Vagina (tissue), 2 donors: ENCODE measurements at regions not wholly inside any gene's neighbourhood (a gene's known extent, or its start where the extent isn't known, plus 50 kb on each side); places are given as distances from the start of the nearest gene placed in this dataset.

Source experiments
- CTCF ChIP-seq, 3 experiments: fragments of 450-650 bp in 2 of 3; fragments of 200-600 bp in 1 of 3; sonication (generic) in 1 of 3; IDR thresholded peaks; one replicate each; pipeline ENCODE4 v1.5.1; 2017 to 2019; ENCODE audit warnings: antibody characterized with exemption in 3 of 3, mild to moderate bottlenecking in 2 of 3, moderate library complexity in 2 of 3
- POLR2A ChIP-seq, 2 donors: fragments of 450-650 bp; IDR thresholded peaks; one replicate each; pipeline ENCODE4 v1.6.1; 2017; ENCODE audit warnings: antibody characterized with exemption in 2 of 2, mild to moderate bottlenecking in 2 of 2, moderate library complexity in 2 of 2

GRCh38 chr14:28607661-28608060 is 158.9 kb upstream of the FOXG1 start:
- no peak for TF ChIP-seq CTCF (IDR thresholded peaks at IDR 0.05)
- TF ChIP-seq POLR2A (IDR thresholded peaks at IDR 0.05): no peak
